Caco-2 (cell line): ENCODE measurements at regions not wholly inside any gene's neighbourhood (a gene's known extent, or its start where the extent isn't known, plus 50 kb on each side); places are given as distances from the start of the nearest gene placed in this dataset.

ENCODE experiments used
- BruUV-seq: library from RNA; stranded (reverse); fragments of 400-500 nt; replicated peaks from 2 replicates; lab custom pipeline; 2021; lab: Mats Ljungman, UMichigan
- CTCF ChIA-PET: fragments of 300-600 bp; sonication (Branson Sonifier 250); formaldehyde crosslinking; loops from one replicate; lab custom pipeline; 2022; ENCODE audit warnings: antibody characterized with exemption; lab: Charles Lee
- POLR2A ChIA-PET: fragments of 300-600 bp; sonication (Branson Sonifier 250); formaldehyde crosslinking; loops from one replicate; lab custom pipeline; 2022; ENCODE audit warnings: antibody characterized with exemption; lab: Charles Lee
- DNase-seq, 2 experiments: peaks; one replicate each; pipeline versions ENCODE4 v3.0.0 to v3.0.0-alpha.2; 2020 to 2022
- H3K27me3 ChIP-seq: replicated peaks from 2 replicates; pipeline ENCODE4 v1.6.0; 2011; ENCODE audit warnings: low read length; ENCODE audit not compliant: control insufficient read depth, insufficient read depth
- H3K36me3 ChIP-seq: 2 replicates; pipeline ENCODE4 v1.5.1; 2011; ENCODE audit warnings: low read length; ENCODE audit not compliant: control insufficient read depth, insufficient read depth
- H3K4me1 ChIP-seq: fragments of 250-450 bp; sonication (Bioruptor Pico); 2 replicates; pipeline ENCODE4 v1.5.1; 2020; ENCODE audit warnings: mild to moderate bottlenecking
- H3K4me3 ChIP-seq: 2 replicates; pipeline ENCODE4 v1.5.1; 2011; ENCODE audit warnings: low read depth, mild to moderate bottlenecking, control low read depth, low read length
- H3K9me3 ChIP-seq: fragments of 250-450 bp; sonication (Bioruptor Pico); 2 replicates; pipeline ENCODE4 v1.5.1; 2020; ENCODE audit warnings: mild to moderate bottlenecking, moderate library complexity
- H3K27ac Mint-ChIP-seq: one replicate; pipeline ENCODE4 v1.8.0; 2022; ENCODE audit warnings: mixed read lengths; ENCODE audit not compliant: unreplicated experiment
- H3K27me3 Mint-ChIP-seq: one replicate; pipeline ENCODE4 v1.8.0; 2022; ENCODE audit warnings: mixed read lengths; ENCODE audit not compliant: insufficient read depth, unreplicated experiment
- H3K36me3 Mint-ChIP-seq: one replicate; pipeline ENCODE4 v1.8.0; 2022; ENCODE audit warnings: mild to moderate bottlenecking, mixed read lengths; ENCODE audit not compliant: insufficient read depth, unreplicated experiment
- H3K4me1 Mint-ChIP-seq: one replicate; pipeline ENCODE4 v1.8.0; 2022; ENCODE audit warnings: low read depth, mixed read lengths; ENCODE audit not compliant: unreplicated experiment
- H3K4me3 Mint-ChIP-seq: one replicate; pipeline ENCODE4 v1.8.0; 2022; ENCODE audit warnings: mild to moderate bottlenecking, moderate library complexity, mixed read lengths; ENCODE audit not compliant: unreplicated experiment
- H3K9me3 Mint-ChIP-seq: one replicate; pipeline ENCODE4 v1.8.0; 2022; ENCODE audit warnings: mixed read lengths; ENCODE audit not compliant: unreplicated experiment
- intact Hi-C: fragments of 100-400 bp; cut with micrococcal nuclease; formaldehyde crosslinking; loops from one replicate; pipeline ENCODE4 v1.10.0; 2022; ENCODE audit not compliant: unreplicated experiment
- TF ChIP-seq, protein P1 (sequence below), 2 experiments: fragments of 200-600 bp in 1 of 2; IDR thresholded peaks; 1 replicate in 1 of 2; 2 replicates in 1 of 2; pipeline versions ENCODE4 v1.5.1 to v1.8.0; 2011 to 2022; ENCODE audit warnings: antibody characterized with exemption in 1 of 2, control low read depth in 1 of 2, inconsistent platforms in 1 of 2, low read depth in 1 of 2, low read length in 1 of 2, mild to moderate bottlenecking in 1 of 2, moderate library complexity in 1 of 2; ENCODE audit not compliant: insufficient read depth in 1 of 2, severe bottlenecking in 1 of 2, unreplicated experiment in 1 of 2

DNA sequence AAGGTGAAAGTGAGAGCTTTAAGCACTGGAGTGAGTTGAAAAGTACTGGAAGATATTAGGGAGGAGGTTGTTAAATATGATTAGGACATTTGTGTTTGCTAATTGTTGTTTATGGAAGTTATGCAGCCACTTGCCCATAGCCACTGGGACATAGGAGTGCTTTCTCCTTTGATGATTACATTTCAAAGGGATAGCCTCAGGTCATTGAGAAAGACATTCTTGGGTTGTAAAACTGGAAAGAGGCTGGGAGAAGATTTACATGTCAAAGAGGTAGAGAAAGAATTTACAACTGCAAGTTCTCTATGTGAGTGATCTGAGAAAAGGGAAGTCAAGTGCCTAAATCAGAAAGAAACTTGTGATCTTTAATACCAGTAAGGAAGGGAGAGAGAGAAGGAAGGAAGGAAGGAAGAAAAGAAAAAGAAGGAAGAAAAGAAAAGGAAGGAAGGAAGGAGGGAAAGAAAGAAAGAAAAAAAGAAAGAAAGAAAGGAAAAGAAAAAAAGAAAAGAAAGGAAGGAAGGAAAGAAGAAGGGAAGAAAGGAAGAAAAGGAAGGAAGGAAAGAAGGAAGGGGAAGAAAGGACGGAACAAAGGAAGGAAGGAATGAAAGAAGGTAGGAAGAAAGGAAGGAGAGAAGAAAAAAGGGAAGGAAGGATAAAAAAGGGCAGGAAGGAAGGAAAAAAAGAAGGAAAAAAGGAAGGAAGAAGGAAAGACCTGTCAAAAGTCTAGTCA lies 284.6 kb upstream of the DPYD start:
- BruUV-seq: no TSS peak
- peak overlapping the region; percentile 86 for H3K27ac Mint-ChIP-seq
- H3K9me3 ChIP-seq: 0 out of 2 replicates have a peak, but pooled peaks cover 3% of the 10 kb centered on the region
- H3K4me1 ChIP-seq: peaks cover 68% of the 10 kb centered on the region
- ChIA-PET CTCF (no interaction called here), POLR2A (no interaction called here)
- no peaks in the 10 kb centered on the region for H3K27me3 Mint-ChIP-seq
- TF ChIP-seq, protein P1, sequence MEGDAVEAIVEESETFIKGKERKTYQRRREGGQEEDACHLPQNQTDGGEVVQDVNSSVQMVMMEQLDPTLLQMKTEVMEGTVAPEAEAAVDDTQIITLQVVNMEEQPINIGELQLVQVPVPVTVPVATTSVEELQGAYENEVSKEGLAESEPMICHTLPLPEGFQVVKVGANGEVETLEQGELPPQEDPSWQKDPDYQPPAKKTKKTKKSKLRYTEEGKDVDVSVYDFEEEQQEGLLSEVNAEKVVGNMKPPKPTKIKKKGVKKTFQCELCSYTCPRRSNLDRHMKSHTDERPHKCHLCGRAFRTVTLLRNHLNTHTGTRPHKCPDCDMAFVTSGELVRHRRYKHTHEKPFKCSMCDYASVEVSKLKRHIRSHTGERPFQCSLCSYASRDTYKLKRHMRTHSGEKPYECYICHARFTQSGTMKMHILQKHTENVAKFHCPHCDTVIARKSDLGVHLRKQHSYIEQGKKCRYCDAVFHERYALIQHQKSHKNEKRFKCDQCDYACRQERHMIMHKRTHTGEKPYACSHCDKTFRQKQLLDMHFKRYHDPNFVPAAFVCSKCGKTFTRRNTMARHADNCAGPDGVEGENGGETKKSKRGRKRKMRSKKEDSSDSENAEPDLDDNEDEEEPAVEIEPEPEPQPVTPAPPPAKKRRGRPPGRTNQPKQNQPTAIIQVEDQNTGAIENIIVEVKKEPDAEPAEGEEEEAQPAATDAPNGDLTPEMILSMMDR (IDR thresholded peaks at IDR 0.05; ENCODE audit: insufficient read depth in 1 of 2, low read depth in 1 of 2, low read length in 1 of 2, severe bottlenecking in 1 of 2, unreplicated experiment in 1 of 2): no peak
- no peak overlapping the region for H3K4me3 ChIP-seq
- H3K4me3 Mint-ChIP-seq: peak overlapping the region; percentile 41
- H3K27me3 ChIP-seq: no peaks in the 10 kb centered on the region
- peak; percentile 54 to 72 for DNase-seq
- intact Hi-C loops: loop anchor here (1.0 to 2.0 kb wide), 3 partner anchors 24 to 253 kb away; no protein-coding TSS in a partner anchor
- peaks cover 6% of the 10 kb centered on the region for H3K36me3 Mint-ChIP-seq
- H3K36me3 ChIP-seq: no peaks in the 10 kb centered on the region
- H3K9me3 Mint-ChIP-seq: peaks cover 31% of the 10 kb centered on the region
- H3K4me1 Mint-ChIP-seq: peaks cover 45% of the 10 kb centered on the region

DNA sequence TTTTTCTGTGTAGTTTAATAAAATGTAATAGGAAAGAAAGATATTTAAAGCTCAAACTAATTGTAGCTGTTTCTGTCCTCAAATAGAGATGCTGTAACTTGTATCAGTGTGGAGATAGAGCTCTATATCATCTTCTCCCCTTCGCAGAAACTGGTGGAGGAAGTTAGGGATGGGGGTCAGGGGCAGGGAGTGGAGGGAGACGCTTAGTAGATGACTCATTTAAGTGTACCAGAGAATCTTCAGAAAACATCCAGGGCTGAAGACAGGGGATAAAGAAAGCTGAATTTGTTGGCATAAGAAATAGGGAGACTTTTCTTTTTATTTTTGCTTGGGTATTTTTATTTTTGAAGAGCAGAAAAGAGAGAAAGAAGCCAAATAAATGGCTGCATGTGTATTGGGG lies 282.6 kb upstream of the DPYD start:
- intact Hi-C loops: no loop called here
- peaks cover 51% of the 10 kb centered on the region for H3K4me1 ChIP-seq
- H3K9me3 Mint-ChIP-seq: peaks cover 31% of the 10 kb centered on the region
- 0 out of 2 replicates have a peak, but pooled peaks cover 3% of the 10 kb centered on the region for H3K9me3 ChIP-seq
- DNase-seq: no peak
- H3K4me3 Mint-ChIP-seq: no peak overlapping the region
- no peak overlapping the region for H3K27ac Mint-ChIP-seq
- TF ChIP-seq, protein P1 (IDR thresholded peaks at IDR 0.05; ENCODE audit: insufficient read depth in 1 of 2, low read depth in 1 of 2, low read length in 1 of 2, severe bottlenecking in 1 of 2, unreplicated experiment in 1 of 2): no peak
- no peaks in the 10 kb centered on the region for H3K36me3 ChIP-seq
- H3K36me3 Mint-ChIP-seq: peaks cover 6% of the 10 kb centered on the region
- no peak overlapping the region for H3K4me3 ChIP-seq
- ChIA-PET POLR2A (no interaction called here), CTCF (no interaction called here)
- no peaks in the 10 kb centered on the region for H3K27me3 ChIP-seq
- peaks cover 45% of the 10 kb centered on the region for H3K4me1 Mint-ChIP-seq
- BruUV-seq: no TSS peak
- H3K27me3 Mint-ChIP-seq: no peaks in the 10 kb centered on the region

DNA sequence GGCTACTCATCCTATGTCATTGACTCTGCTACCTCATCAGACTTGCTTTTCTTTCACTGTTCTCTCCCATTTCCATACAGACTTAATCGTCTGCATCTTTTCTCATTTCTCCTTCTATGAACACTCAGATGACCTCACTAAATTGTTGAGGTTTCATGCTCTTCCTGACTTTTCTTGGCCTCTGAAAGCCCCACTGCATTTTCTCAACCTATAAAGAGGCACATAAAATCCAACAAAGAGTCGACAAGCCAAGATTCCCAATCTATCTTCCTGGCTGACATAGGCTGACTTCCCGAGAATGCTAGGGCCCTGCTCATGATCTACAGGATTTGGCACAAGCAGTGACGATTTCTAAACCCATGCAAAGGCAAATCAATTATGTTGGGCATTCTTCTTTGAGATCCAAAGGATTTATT lies 280.8 kb upstream of the DPYD start:
- intact Hi-C loops: no loop called here
- 0 out of 2 replicates have a peak, but pooled peaks cover 3% of the 10 kb centered on the region for H3K9me3 ChIP-seq
- CTCF ChIA-PET: no interaction called here
- BruUV-seq: no TSS peak
- no peak overlapping the region for H3K4me3 Mint-ChIP-seq
- H3K27ac Mint-ChIP-seq: no peak overlapping the region
- TF ChIP-seq, protein P1 (IDR thresholded peaks at IDR 0.05; ENCODE audit: insufficient read depth in 1 of 2, low read depth in 1 of 2, low read length in 1 of 2, severe bottlenecking in 1 of 2, unreplicated experiment in 1 of 2): no peak
- POLR2A ChIA-PET: no interaction called here
- H3K36me3 ChIP-seq: no peaks in the 10 kb centered on the region
- no peaks in the 10 kb centered on the region for H3K27me3 Mint-ChIP-seq
- H3K9me3 Mint-ChIP-seq: peaks cover 42% of the 10 kb centered on the region
- H3K4me1 ChIP-seq: peaks cover 33% of the 10 kb centered on the region
- no peak for DNase-seq
- peaks cover 53% of the 10 kb centered on the region for H3K4me1 Mint-ChIP-seq
- no peak overlapping the region for H3K4me3 ChIP-seq
- H3K36me3 Mint-ChIP-seq: peaks cover 6% of the 10 kb centered on the region
- no peaks in the 10 kb centered on the region for H3K27me3 ChIP-seq
